H1 (cell line): ENCODE measurements at regions not wholly inside any gene's neighbourhood (a gene's known extent, or its start where the extent isn't known, plus 50 kb on each side); places are given as distances from the start of the nearest gene placed in this dataset.

Experiments used
- CTCF ChIA-PET: fragments of 300-600 bp; sonication (Branson Sonifier 250); formaldehyde crosslinking; loops from one replicate; lab custom pipeline; 2021; ENCODE audit not compliant: partially characterized antibody; lab: Charles Lee
- POLR2A ChIA-PET: fragments of 300-600 bp; sonication (Branson Sonifier 250); formaldehyde crosslinking; loops from one replicate; lab custom pipeline; 2021; ENCODE audit warnings: inconsistent platforms; ENCODE audit not compliant: partially characterized antibody; lab: Charles Lee
- DNase-seq, 2 experiments: peaks; one replicate each; pipeline versions ENCODE4 v3.0.0 to v3.0.0-alpha.2; 2010 to 2022; ENCODE audit warnings: low spot score in 2 of 2, low read depth in 1 of 2, mixed read lengths in 1 of 2
- FAIRE-seq: peaks from 2 replicates; lab custom pipeline; 2011; peaks lifted over from hg19 to GRCh38; lab: Jason Lieb, UNC
- H2AFZ ChIP-seq: 2 replicates; pipeline ENCODE4 v1.8.1; 2012; ENCODE audit warnings: low read length, inconsistent platforms
- H2AK5ac ChIP-seq: 2 replicates; pipeline ENCODE4 v1.6.1; 2013; ENCODE audit warnings: low read depth, low read length
- H2BK120ac ChIP-seq: replicated peaks from 2 replicates; pipeline ENCODE3; 2013; ENCODE audit warnings: low read depth, low read length, inconsistent platforms
- H2BK12ac ChIP-seq: 2 replicates; pipeline ENCODE4 v1.6.1; 2013; ENCODE audit warnings: low read depth, low read length
- H2BK15ac ChIP-seq: 2 replicates; pipeline ENCODE4 v1.6.1; 2013; ENCODE audit warnings: low read length
- H2BK20ac ChIP-seq: 2 replicates; pipeline ENCODE4 v1.6.1; 2013; ENCODE audit warnings: low read length
- H2BK5ac ChIP-seq: 2 replicates; pipeline ENCODE4 v1.6.1; 2013; ENCODE audit warnings: low read depth, low read length
- H3K14ac ChIP-seq: 2 replicates; pipeline ENCODE4 v1.6.1; 2013; ENCODE audit warnings: inconsistent platforms; ENCODE audit not compliant: insufficient read length
- H3K18ac ChIP-seq: 2 replicates; pipeline ENCODE4 v1.6.1; 2013; ENCODE audit warnings: low read length; ENCODE audit errors: extremely low read depth
- H3K23ac ChIP-seq: 2 replicates; pipeline ENCODE4 v1.6.1; 2013; ENCODE audit warnings: inconsistent platforms; ENCODE audit not compliant: insufficient read length
- H3K23me2 ChIP-seq: 2 replicates; pipeline ENCODE4 v1.6.1; 2013; ENCODE audit warnings: low read depth, low read length
- H3K27ac ChIP-seq: 2 replicates; pipeline ENCODE4 v1.6.1; 2011; ENCODE audit warnings: low read depth, low read length, inconsistent platforms
- H3K27me3 ChIP-seq, 4 experiments: replicated peaks in 1 of 4; 1 replicate in 1 of 4; 2 replicates in 3 of 4; pipeline versions ENCODE4 v1.6.1 to v1.8.1; 2011 to 2013; ENCODE audit warnings: low read length in 3 of 4, mild to moderate bottlenecking in 3 of 4, inconsistent platforms in 2 of 4, mixed read lengths in 2 of 4, moderate library complexity in 1 of 4; ENCODE audit not compliant: control insufficient read depth in 3 of 4, insufficient read depth in 3 of 4; ENCODE audit errors: extremely low read depth in 1 of 4
- H3K36me3 ChIP-seq, 4 experiments: 2 replicates each; pipeline versions ENCODE4 v1.6.1 to v1.8.1; 2011 to 2013; ENCODE audit warnings: mild to moderate bottlenecking in 4 of 4, low read length in 3 of 4, moderate library complexity in 2 of 4, control low read depth in 1 of 4, inconsistent platforms in 1 of 4; ENCODE audit not compliant: insufficient read depth in 4 of 4, control insufficient read depth in 2 of 4
- H3K4ac ChIP-seq: replicated peaks from 2 replicates; pipeline ENCODE3; 2013; ENCODE audit warnings: low read length, low read depth, mixed read lengths, inconsistent platforms; ENCODE audit not compliant: insufficient read length
- H3K4me1 ChIP-seq, 4 experiments: replicated peaks in 1 of 4; 1 replicate in 1 of 4; 2 replicates in 3 of 4; pipeline versions ENCODE4 v1.6.1 to v1.8.1; 2011 to 2013; ENCODE audit warnings: low read length in 3 of 4, inconsistent platforms in 2 of 4, mixed read lengths in 1 of 4; ENCODE audit not compliant: insufficient read depth in 4 of 4, control insufficient read depth in 3 of 4
- H3K4me2 ChIP-seq, 2 experiments: 2 replicates each; pipeline versions ENCODE4 v1.6.1 to v1.8.1; 2011 to 2013; ENCODE audit warnings: low read depth in 2 of 2, low read length in 2 of 2, control low read depth in 1 of 2, inconsistent platforms in 1 of 2, mild to moderate bottlenecking in 1 of 2; ENCODE audit not compliant: insufficient read depth in 1 of 2
- H3K4me3 ChIP-seq, 4 experiments: fragments of 200-600, 300-600 bp in 1 of 4; sonication (generic), shearing (Covaris generic), sonication (Bioruptor Twin) in 1 of 4; 2 replicates each; pipeline versions ENCODE4 v1.5.1 to v1.8.1; 2011 to 2016; ENCODE audit warnings: low read length in 4 of 4, low read depth in 3 of 4, control low read depth in 2 of 4, inconsistent platforms in 2 of 4, mild to moderate bottlenecking in 2 of 4, mixed read lengths in 1 of 4, moderate library complexity in 1 of 4; ENCODE audit not compliant: insufficient read depth in 2 of 4; ENCODE audit errors: extremely low read depth in 1 of 4
- H3K56ac ChIP-seq: replicated peaks from 2 replicates; pipeline ENCODE3; 2013; ENCODE audit warnings: low read depth, mild to moderate bottlenecking, mixed read lengths, low read length, inconsistent platforms; ENCODE audit not compliant: insufficient read length
- H3K79me1 ChIP-seq: 2 replicates; pipeline ENCODE4 v1.6.1; 2013; ENCODE audit warnings: low read depth, low read length, control low read depth
- H3K79me2 ChIP-seq, 2 experiments: 2 replicates each; pipeline versions ENCODE4 v1.6.1 to v1.8.1; 2012 to 2013; ENCODE audit warnings: low read length in 2 of 2, mild to moderate bottlenecking in 2 of 2, inconsistent platforms in 1 of 2; ENCODE audit not compliant: insufficient read depth in 2 of 2, control insufficient read depth in 1 of 2
- H3K9ac ChIP-seq, 4 experiments: replicated peaks in 1 of 4; 1 replicate in 1 of 4; 2 replicates in 3 of 4; pipeline versions ENCODE4 v1.6.1 to v1.8.1; 2011 to 2013; ENCODE audit warnings: low read depth in 3 of 4, low read length in 3 of 4, control low read depth in 2 of 4, mild to moderate bottlenecking in 2 of 4, moderate library complexity in 2 of 4, inconsistent platforms in 1 of 4; ENCODE audit errors: extremely low read depth in 1 of 4
- H3K9me3 ChIP-seq, 2 experiments: 2 replicates each; pipeline versions ENCODE4 v1.6.1 to v1.8.1; 2012 to 2013; ENCODE audit warnings: mild to moderate bottlenecking in 2 of 2, moderate library complexity in 2 of 2, control low read depth in 1 of 2, inconsistent platforms in 1 of 2, low read depth in 1 of 2, low read length in 1 of 2, mixed read lengths in 1 of 2; ENCODE audit not compliant: insufficient read depth in 2 of 2
- H4K20me1 ChIP-seq, 2 experiments: replicated peaks in 1 of 2; 2 replicates each; pipeline versions ENCODE3 to v1.8.1; 2011 to 2013; ENCODE audit warnings: inconsistent platforms in 2 of 2, low read length in 2 of 2, mild to moderate bottlenecking in 1 of 2; ENCODE audit not compliant: insufficient read depth in 2 of 2, control insufficient read depth in 1 of 2
- H4K5ac ChIP-seq: 2 replicates; pipeline ENCODE4 v1.6.1; 2013; ENCODE audit warnings: low read length, low read depth, mixed read lengths, inconsistent platforms; ENCODE audit not compliant: insufficient read length
- H4K8ac ChIP-seq: 2 replicates; pipeline ENCODE4 v1.8.0; 2013; ENCODE audit warnings: mild to moderate bottlenecking, moderate library complexity, low read length, inconsistent platforms; ENCODE audit not compliant: insufficient read depth; ENCODE audit errors: extremely low read depth
- H4K91ac ChIP-seq: replicated peaks from 2 replicates; pipeline ENCODE3; 2013; ENCODE audit warnings: low read length, mixed read lengths, inconsistent platforms; ENCODE audit not compliant: insufficient read length
- ATF3 ChIP-seq: IDR thresholded peaks from 2 replicates; pipeline ENCODE4 v1.6.1; 2011; ENCODE audit warnings: low read depth, mild to moderate bottlenecking, low read length; ENCODE audit not compliant: insufficient read depth
- BCL11A ChIP-seq, 2 experiments: IDR thresholded peaks; one replicate each; pipeline ENCODE4 v1.6.1; 2011; ENCODE audit warnings: low read depth in 2 of 2, low read length in 2 of 2, mild to moderate bottlenecking in 2 of 2
- CTCF ChIP-seq, 3 experiments: IDR thresholded peaks; 1 replicate in 2 of 3; 2 replicates in 1 of 3; pipeline versions ENCODE4 v1.5.1 to v1.6.1; 2011; ENCODE audit warnings: low read length in 3 of 3, mild to moderate bottlenecking in 3 of 3, inconsistent platforms in 2 of 3, low read depth in 1 of 3, moderate library complexity in 1 of 3; ENCODE audit not compliant: insufficient read depth in 1 of 3; ENCODE audit errors: control extremely low read depth in 1 of 3
- MAFK ChIP-seq: IDR thresholded peaks from 2 replicates; pipeline ENCODE4 v1.6.1; 2012; ENCODE audit warnings: low read depth, mild to moderate bottlenecking, improper control_type of control experiment, low read length
- MAX ChIP-seq: IDR thresholded peaks from 2 replicates; pipeline ENCODE4 v1.6.1; 2012; ENCODE audit warnings: inconsistent platforms
- POLR2A ChIP-seq, 2 experiments: IDR thresholded peaks; 1 replicate in 1 of 2; 2 replicates in 1 of 2; pipeline ENCODE4 v1.6.1; 2011; ENCODE audit warnings: low read depth in 2 of 2, low read length in 2 of 2, mild to moderate bottlenecking in 2 of 2; ENCODE audit errors: control extremely low read depth in 1 of 2
- SRF ChIP-seq: IDR thresholded peaks from 2 replicates; pipeline ENCODE4 v1.6.1; 2011; ENCODE audit warnings: mild to moderate bottlenecking, low read depth, low read length, moderate library complexity
- YY1 ChIP-seq: IDR thresholded peaks from 2 replicates; pipeline ENCODE4 v1.6.1; 2011; ENCODE audit warnings: low read depth, mild to moderate bottlenecking, low read length
- WGBS, 2 experiments: shearing (Covaris generic) in 1 of 2; methylation state at CpG; one replicate each; pipeline versions ENCODE4 v1.1.6 to v1.1.7; 2013 to 2015; ENCODE audit warnings: low lambda C conversion rate in 2 of 2, mixed read lengths in 2 of 2, inconsistent platforms in 1 of 2, low coverage in 1 of 2, missing lambda C conversion rate in 1 of 2; ENCODE audit not compliant: insufficient replicate concordance in 2 of 2, insufficient coverage in 1 of 2, insufficient read length in 1 of 2; ENCODE audit errors: extremely low coverage in 1 of 2, missing lambda C conversion rate in 1 of 2; 5-methylcytosine and 5-hydroxymethylcytosine counted together

GRCh38 chr13:64410276-64411053 is 2819.7 kb downstream of the PCDH9 start:
- H2BK15ac ChIP-seq: no peak overlapping the region
- ChIA-PET POLR2A (no interaction called here), CTCF (interaction anchor here (0.6 to 0.7 kb wide), 3 partner anchors 12 to 741 kb away, joined by 3 to 5 read pairs (median 3); no protein-coding TSS in a partner anchor)
- peaks cover 0 to 1% (median 0%) of the 10 kb centered on the region in 4 experiments; a peak in 1 of 7 replicates for H3K27me3 ChIP-seq
- no peak overlapping the region for H3K23ac ChIP-seq
- no peak overlapping the region for H4K5ac ChIP-seq
- 95% methylated on average over 5 of the region's 5 CpGs; no CpG with 5 or more reads in 1 of the 2 experiments for WGBS, 2 experiments
- H3K9ac ChIP-seq: no peak overlapping the region
- H3K18ac ChIP-seq: no peak overlapping the region
- DNase-seq: no peak
- no peak overlapping the region for H2BK20ac ChIP-seq
- H3K9me3 ChIP-seq: no peaks in the 10 kb centered on the region
- H2BK5ac ChIP-seq: no peak overlapping the region
- no peak overlapping the region for H3K4me3 ChIP-seq
- no peak for TF ChIP-seq MAFK
- TF ChIP-seq ATF3: no peak
- TF ChIP-seq MAX: no peak
- no peak for TF ChIP-seq SRF
- TF ChIP-seq YY1: no peak
- TF ChIP-seq BCL11A (IDR thresholded peaks at IDR 0.05; ENCODE audit: low read depth in 2 of 2, low read length in 2 of 2): no peak
- TF ChIP-seq CTCF (IDR thresholded peaks at IDR 0.05; ENCODE audit: control extremely low read depth in 1 of 3, insufficient read depth in 1 of 3, low read depth in 1 of 3, low read length in 3 of 3): no peak
- TF ChIP-seq POLR2A (IDR thresholded peaks at IDR 0.05; ENCODE audit: control extremely low read depth in 1 of 2, low read depth in 2 of 2, low read length in 2 of 2): no peak
- no peaks in the 10 kb centered on the region for H3K79me2 ChIP-seq
- H4K91ac ChIP-seq: no peak overlapping the region
- no peak overlapping the region for H2BK120ac ChIP-seq
- H3K79me1 ChIP-seq: no peaks in the 10 kb centered on the region
- no peak overlapping the region; the same call in 1 of the 2 replicates for H3K27ac ChIP-seq
- H2AFZ ChIP-seq: no peak overlapping the region
- no peak overlapping the region for H2AK5ac ChIP-seq
- no peak overlapping the region for H2BK12ac ChIP-seq
- FAIRE-seq: no peak
- no peak overlapping the region for H4K8ac ChIP-seq
- no peak overlapping the region for H3K56ac ChIP-seq
- H3K14ac ChIP-seq: no peak overlapping the region
- no peaks in the 10 kb centered on the region for H3K36me3 ChIP-seq
- H3K4me1 ChIP-seq: no peaks in the 10 kb centered on the region
- H4K20me1 ChIP-seq: no peaks in the 10 kb centered on the region
- no peak overlapping the region for H3K4ac ChIP-seq
- H3K23me2 ChIP-seq: no peaks in the 10 kb centered on the region
- H3K4me2 ChIP-seq: no peak overlapping the region
